ENCODE measurements at regions not wholly inside any gene's neighbourhood (a gene's known extent, or its start where the extent isn't known, plus 50 kb on each side); places are given as distances from the start of the nearest gene placed in this dataset.
"Not testable (repeated sequence)": the region's sequence is repeated elsewhere in the genome, so short reads cannot be mapped to it uniquely, and the experiment has no call there.

DNA sequence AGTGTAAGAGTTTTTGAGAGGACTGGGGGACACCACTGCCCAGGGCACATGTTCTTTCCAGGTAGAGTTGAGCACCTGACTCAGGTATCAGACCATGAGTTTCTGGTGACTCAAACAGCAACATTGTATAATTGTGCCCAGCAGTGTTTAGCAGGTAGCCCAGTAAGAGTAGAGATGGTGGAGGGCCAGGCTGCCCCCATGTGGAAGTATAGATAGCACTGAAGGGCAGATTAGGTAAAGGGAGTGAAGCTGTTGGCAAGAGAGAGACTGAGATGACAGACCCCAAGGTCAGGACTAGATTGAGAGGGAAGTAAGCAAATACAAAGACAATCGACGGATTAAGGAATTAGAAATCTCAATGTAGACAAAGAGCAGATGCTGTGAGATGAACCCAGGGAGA lies 74.6 kb downstream of the TRIM42 start:
- DNase-seq (ENCODE audit: low read depth) = no peak

GRCh38 chr3:140753865-140754754 lies 76.2 kb downstream of the TRIM42 start:
- peak; percentile 48 for DNase-seq (ENCODE audit: low read depth)

DNA sequence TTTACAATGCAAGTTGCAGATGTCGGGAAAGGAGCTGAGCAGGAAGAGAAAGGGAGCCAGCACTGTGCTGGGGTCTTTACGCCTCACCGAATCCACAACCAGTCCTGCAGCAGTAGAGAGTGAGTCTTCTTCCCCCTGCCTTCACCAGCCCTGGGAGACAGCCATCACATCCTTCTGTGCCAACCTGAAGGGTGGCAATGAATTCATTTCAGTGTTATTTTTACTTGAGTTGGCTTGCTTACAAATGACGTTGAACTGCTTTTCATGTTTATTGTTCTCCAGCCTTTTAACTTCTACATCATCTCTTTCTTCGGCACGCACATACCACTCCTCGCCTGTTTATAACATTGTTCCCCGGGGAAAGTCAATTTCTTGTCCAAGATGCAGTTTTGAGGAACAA lies 77.1 kb downstream of the TRIM42 start:
- DNase-seq (ENCODE audit: low read depth) = no peak

- no peak for DNase-seq (ENCODE audit: low read depth)
These were observed 78.6 kb downstream of the TRIM42 start for GRCh38 chr3:140756240-140757016.

GRCh38 chr3:140758791-140759444 lies 81.1 kb downstream of the TRIM42 start:
- no peak for DNase-seq (ENCODE audit: low read depth)

GRCh38 chr3:140760324-140761075 lies 82.6 kb downstream of the TRIM42 start:
- DNase-seq (ENCODE audit: low read depth) = no peak

DNA sequence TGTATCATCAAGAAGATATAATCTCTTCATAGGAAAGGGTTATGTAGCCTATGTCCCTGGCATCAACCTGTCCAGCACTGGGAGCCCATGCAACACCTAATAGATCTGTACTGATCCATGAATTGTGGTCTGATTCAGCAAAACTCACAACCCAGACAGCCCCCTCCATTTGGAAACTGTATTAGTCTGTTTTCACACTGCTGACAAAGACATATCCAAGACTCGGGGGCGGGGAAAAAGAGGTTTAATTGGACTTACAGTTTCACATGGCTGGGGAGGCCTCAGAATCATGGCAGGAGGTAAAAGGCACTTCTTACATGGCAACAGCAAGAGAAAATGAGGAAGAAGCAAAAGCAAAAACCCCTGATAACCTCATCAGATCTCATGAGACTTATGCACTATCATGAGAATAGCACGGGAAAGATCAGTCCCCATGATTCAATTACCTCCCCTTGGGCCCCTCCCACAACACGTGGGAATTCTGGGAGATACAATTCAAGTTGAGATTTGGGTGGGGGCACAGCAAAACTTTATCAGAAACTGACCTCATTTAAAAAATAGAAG lies 83.3 kb downstream of the TRIM42 start:
- DNase-seq (ENCODE audit: low read depth) = no peak

DNA sequence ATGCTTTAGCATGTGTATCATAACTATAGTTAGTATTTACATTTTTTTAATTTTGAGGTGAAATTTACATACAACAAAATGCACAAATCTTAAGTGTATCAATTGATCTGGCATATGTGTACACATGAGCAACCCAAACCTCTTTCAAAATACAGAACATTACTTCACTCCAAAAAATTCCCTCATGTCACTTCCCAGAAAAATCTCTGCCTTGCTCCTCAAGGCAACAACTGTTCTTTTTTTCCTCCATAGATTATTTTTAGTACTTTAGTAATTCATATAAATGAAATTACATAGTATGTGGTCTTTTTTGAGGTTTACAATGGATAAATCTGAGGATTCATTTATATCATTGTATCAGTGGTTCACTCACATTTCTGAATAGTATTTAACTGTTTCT lies 84.9 kb downstream of the TRIM42 start:
- DNase-seq (ENCODE audit: low read depth) = no peak

DNA sequence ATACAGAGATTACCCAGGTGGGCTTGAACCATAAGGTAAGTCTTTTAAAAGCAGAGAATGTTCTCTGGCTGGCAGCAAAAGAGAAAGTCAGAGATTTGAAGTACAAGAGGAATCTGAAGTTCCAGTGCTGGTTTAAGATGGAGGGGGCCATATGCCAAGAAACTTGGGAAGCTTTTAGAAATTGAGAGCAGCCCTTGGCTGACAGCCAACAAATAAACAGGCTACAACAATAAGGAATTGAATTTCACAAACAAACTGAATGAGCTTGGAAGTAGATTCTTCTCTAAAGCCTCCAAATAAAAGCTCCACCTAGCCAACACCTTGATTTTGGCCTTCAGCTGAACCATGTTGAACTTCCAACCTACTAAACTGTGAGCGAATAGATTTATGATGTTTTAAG lies 85.7 kb downstream of the TRIM42 start:
- DNase-seq (ENCODE audit: low read depth) = no peak

GRCh38 chr3:140765246-140765645 lies 87.4 kb downstream of the TRIM42 start:
- no peak for DNase-seq (ENCODE audit: low read depth)

DNA sequence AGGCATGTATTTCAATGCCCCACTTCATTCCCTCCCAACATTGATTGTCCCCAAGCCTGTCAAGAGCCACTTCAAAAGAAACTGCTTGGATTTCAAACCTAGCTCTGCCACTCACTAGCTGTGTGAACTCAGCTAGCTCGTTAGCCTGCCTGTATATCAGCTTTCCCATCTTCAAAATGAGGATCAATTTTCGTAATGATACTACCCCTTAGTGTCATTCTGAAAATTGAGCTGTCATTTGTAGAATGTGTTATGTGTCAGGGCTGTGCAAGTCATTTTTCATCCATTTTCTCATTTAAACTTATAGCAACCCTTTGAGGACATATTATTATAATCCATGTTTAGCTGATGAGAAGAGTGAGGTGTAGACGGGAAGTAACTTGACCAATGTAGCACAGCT lies 88.6 kb downstream of the TRIM42 start:
- no peak for DNase-seq (ENCODE audit: low read depth)

DNA sequence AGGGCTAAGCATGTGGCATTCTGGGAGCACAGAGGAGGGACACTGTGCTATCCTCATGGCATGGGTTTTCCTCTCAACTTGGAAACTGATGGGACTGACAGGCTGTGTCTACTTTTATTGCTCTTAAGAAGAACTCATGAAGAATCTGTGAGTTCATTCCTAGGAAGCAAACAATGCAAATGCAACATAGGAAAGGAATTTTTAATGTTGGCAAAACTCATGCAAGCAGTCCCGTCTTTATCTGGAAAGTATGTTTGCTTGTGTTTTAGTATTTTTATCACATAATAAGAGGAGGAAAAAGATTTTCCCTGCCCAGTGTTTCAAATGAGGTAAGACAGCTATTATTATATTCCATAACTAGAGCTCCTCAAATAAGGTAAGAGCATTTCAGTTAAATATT lies 89.7 kb downstream of the TRIM42 start:
- DNase-seq (ENCODE audit: low read depth) = no peak

DNA sequence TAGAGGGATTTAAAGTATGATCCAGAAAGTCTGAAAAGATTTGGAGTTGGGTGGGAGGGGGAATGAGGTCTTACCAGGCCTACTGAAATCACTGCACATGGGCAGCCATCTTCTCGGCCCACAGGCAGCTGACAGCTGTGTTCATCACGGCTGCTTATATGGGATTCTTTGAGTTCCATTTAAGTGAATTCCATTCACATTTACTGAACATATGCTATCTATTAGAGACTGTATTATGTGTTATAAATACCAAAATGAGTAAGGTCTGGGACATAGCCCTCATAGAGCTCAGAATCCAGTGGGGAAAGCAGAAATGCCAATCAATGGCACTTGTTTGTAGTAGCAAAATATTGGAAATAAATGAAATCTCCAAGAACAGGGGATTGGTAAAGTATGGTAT lies 91.1 kb downstream of the TRIM42 start:
- DNase-seq (ENCODE audit: low read depth) = no peak

DNA sequence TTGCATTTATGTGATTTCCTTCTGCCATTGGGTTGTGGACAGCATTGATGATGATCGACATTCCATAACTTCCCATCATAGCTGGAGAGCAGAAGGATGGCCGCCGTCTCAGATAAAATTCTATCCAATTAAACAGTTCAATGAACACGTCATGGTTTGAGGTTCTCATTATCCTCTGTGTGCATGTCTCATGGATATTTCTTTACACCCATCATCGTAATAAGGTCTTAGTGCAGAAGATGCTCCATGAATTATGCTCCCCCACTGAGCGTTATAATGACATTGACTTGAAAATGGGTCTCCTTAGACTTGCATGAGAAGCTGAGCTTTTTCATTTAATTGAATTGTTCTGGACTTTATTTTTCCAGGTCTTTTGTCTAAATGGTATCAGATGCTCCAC lies 92.1 kb downstream of the TRIM42 start:
- DNase-seq (ENCODE audit: low read depth) = no peak

- DNase-seq (ENCODE audit: low read depth) = no peak
These were observed 93.3 kb downstream of the TRIM42 start for GRCh38 chr3:140770977-140771667.

DNA sequence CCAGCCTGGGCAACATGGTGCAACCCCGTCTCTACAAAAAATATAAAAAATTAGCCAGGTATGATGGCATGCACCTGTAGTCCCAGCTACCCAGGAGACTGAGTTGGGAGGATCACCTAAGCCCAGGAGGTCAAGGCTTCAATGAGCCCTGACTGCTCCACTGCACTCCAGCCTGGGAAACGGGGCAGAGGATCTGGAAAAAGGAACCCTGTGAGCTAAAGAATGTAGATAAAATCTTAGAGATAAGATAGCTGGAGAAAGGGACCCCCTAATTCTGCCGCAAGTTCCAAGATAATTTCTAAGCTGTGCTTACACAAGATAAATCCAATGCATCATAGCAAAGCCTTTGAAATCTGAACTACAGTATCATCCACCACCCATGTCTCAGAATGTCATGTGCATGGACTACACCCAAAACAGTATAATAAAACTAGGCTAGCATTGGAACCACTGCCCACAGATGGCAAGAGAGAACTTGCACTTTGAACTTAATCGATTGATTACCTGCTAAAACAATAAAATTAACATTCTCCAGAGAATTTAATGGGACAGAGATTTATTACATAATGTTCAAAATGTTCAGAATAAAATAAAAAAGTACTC lies 99.9 kb downstream of the TRIM42 start:
- no peak for DNase-seq (ENCODE audit: low read depth)

DNA sequence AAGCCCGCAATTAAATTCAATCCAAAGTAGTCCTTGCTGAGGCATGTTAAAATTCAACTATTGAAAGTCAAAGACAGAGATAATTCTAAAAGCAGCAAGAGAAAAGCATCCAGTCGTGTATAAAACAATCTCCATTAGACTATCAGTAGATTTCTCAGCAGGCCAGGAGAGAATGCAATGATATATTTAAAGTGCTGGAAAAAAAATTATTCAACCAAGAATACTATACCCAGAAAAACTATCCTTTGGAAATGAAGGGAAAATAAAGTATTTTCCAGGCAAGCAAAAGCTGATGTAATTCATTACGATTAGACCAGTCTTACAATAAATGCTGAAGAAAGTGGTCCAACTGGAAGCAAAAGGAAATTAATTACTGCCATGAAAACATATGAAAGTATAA lies 113.5 kb downstream of the TRIM42 start:
- DNase-seq (ENCODE audit: low read depth) = no peak

DNA sequence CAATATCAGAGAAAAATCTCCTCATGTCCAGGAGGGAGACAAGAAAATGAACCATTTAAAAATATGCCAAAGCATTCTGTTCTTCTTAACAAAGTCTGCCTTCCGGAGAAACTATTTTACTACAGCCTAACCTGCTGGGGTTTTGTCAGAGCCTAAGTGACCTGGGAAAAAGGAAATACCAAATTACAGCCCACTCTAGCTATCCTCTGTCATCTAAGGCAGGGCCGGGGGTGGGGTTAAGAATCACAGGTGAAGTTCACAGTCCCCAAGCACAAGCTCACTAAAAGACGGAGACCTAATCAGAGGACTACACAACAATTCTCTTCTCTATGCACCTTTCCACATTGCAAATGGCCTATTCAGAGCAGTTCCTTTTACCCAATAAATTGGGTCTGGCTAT lies 116.6 kb downstream of the TRIM42 start:
- DNase-seq (ENCODE audit: low read depth) = no peak

GRCh38 chr3:140802898-140803297 lies 125.0 kb downstream of the TRIM42 start:
- not testable (repeated sequence) for DNase-seq (ENCODE audit: low read depth)

GRCh38 chr3:140809316-140809715 lies 131.5 kb downstream of the TRIM42 start:
- no peak for DNase-seq (ENCODE audit: low read depth)

Data from M059J (cell line).